Suprapubic skin (tissue), 3 donors: ENCODE measurements at regions not wholly inside any gene's neighbourhood (a gene's known extent, or its start where the extent isn't known, plus 50 kb on each side); places are given as distances from the start of the nearest gene placed in this dataset.

Experiments
- EP300 ChIP-seq: sonication (generic); formaldehyde crosslinking; IDR thresholded peaks from one replicate; pipeline ENCODE4 v1.6.1; 2017; ENCODE audit warnings: antibody characterized with exemption
- TF ChIP-seq, protein P1 (sequence below), 2 donors: fragments of 200-600 bp in 1 of 2; fragments of 450-650 bp in 1 of 2; sonication (generic) in 1 of 2; IDR thresholded peaks; one replicate each; pipeline ENCODE4 v1.5.1; 2016 to 2019; ENCODE audit warnings: antibody characterized with exemption in 2 of 2, mild to moderate bottlenecking in 1 of 2, moderate library complexity in 1 of 2

DNA sequence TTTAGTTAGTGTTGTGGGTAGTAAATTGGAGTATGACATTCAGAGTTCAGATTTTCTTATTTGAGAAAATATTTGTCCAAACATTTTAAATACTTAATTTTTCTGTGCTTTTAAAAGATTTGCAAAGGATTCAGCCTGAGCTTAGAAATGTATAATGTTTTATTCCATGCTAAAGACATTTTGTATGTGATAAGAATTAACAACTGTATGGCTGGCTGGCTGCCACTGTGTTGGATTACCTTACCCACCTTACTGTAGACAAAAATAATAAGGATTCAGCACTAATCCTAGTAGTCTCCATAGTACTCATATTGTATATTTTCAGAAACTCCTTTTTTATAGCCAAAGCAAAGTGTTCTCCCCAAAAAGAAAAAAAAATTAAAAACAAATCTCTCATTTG, 74.8 kb downstream of the TANC2 start:
- TF ChIP-seq, protein P1, sequence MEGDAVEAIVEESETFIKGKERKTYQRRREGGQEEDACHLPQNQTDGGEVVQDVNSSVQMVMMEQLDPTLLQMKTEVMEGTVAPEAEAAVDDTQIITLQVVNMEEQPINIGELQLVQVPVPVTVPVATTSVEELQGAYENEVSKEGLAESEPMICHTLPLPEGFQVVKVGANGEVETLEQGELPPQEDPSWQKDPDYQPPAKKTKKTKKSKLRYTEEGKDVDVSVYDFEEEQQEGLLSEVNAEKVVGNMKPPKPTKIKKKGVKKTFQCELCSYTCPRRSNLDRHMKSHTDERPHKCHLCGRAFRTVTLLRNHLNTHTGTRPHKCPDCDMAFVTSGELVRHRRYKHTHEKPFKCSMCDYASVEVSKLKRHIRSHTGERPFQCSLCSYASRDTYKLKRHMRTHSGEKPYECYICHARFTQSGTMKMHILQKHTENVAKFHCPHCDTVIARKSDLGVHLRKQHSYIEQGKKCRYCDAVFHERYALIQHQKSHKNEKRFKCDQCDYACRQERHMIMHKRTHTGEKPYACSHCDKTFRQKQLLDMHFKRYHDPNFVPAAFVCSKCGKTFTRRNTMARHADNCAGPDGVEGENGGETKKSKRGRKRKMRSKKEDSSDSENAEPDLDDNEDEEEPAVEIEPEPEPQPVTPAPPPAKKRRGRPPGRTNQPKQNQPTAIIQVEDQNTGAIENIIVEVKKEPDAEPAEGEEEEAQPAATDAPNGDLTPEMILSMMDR (IDR thresholded peaks at IDR 0.05) = no peak
- TF ChIP-seq EP300 = no peak
